Inflammatory macrophage treated with lipopolysaccharide for 4 hours (primary cell): ENCODE measurements at regions not wholly inside any gene's neighbourhood (a gene's known extent, or its start where the extent isn't known, plus 50 kb on each side); places are given as distances from the start of the nearest gene placed in this dataset.
"Not testable (repeated sequence)": the region's sequence is repeated elsewhere in the genome, so short reads cannot be mapped to it uniquely, and the experiment has no call there.

ENCODE experiments used
- DNase-seq: peaks from one replicate; pipeline ENCODE4 v3.0.0-alpha.2; 2020

- DNase-seq = no peak
Measured at GRCh38 chr16:65576139-65576538, 454.3 kb upstream of the CDH11 start.

- no peak for DNase-seq
Measured at GRCh38 chr16:65574326-65574966, 452.6 kb upstream of the CDH11 start.

DNA sequence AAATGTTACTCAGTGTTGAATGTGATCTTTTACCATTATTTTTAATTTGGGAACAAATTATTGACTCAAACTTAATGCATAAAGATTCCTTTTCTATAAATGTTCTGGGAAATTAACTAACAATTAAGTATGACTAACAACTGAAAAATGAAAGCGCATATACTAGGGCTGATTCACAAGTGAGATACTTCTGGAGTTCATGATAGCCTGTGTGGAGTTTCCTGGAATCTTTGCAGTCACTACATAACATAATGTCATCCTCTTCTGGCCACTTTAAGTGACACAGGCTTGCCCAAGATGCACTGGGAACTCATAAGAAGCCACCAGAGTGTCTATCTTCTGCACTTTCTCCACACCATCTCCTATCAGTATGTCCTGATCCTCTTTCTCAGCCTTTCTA lies 450.3 kb upstream of the CDH11 start:
- DNase-seq = no peak

- no peak for DNase-seq
Measured at GRCh38 chr16:65570261-65570660, 448.4 kb upstream of the CDH11 start.

GRCh38 chr16:65559846-65560245 lies 438.0 kb upstream of the CDH11 start:
- no peak for DNase-seq

GRCh38 chr16:65549689-65550088 lies 427.8 kb upstream of the CDH11 start:
- not testable (repeated sequence) for DNase-seq

DNA sequence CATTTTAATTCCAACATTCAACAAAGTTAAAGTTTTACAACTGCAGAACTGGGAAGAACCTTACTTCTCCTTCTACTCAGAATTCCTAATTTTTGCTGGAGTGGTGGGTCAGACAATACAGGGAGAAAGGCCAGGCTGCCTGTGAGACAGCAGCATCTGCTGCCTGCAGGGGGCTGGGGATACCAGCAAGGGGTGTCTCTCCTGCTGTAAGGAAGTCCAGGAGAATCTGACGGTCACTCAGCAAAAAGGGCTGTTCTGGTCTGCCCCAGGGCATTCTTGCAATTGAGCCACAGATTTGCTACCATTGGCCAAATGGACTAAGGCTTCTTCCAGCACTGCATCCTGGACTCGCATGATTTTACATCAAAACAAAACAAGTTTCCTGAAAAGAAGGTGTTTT lies 426.6 kb upstream of the CDH11 start:
- DNase-seq = no peak

DNA sequence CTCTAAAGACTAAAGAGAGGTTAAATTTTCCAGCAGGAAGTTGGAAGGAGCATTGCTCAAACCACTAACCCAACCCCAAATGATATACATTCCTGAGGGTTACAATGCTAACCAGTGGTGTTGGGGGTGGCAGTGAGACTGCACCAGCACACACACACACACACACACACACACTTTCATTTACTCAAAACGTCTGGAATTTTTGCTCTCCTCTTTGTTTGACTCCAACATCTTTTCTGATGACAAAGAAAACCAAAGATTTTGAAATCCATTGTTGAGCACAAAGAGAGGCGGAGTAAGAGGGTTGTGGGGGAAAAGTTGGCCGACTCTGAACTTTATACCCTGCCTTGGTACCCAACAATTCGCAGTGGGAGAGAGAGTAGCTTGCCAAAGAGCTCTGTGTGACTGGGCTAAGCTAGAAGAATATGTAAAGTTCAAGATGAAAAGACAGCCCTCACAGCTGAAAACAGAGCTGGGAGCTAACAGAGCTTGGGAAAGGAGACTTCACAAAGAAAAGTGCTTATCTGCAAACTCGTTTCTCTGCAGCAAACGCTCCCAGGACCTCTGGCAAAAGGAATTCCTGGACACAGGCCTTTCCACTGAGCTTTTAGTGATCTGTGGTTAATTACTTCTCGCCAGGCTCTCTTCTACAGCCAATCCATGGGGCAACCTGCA lies 426.0 kb upstream of the CDH11 start:
- DNase-seq = no peak

DNA sequence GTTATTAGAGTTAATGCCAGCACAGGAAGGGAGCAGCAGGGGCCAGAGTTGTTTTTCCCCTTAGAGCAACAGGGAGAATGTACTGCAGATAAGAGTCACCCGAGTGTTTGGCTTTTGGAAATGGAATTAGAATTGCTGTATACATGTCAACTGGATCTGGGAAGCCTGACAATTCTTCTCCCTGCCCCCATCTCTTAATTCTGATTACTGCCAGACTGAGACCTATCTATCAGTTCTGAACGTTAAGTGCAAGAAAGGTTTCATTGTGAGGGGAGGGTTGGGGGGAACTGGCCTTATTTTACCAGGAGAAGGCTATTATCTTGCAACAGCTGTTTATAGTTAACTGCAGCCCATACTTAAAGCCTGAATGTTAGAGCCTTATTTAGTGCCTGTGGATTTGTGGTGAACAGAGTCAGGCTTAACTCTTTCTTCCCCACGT lies 424.5 kb upstream of the CDH11 start:
- no peak for DNase-seq

- DNase-seq = no peak
Measured at GRCh38 chr16:65545413-65545956, 423.6 kb upstream of the CDH11 start.

DNA sequence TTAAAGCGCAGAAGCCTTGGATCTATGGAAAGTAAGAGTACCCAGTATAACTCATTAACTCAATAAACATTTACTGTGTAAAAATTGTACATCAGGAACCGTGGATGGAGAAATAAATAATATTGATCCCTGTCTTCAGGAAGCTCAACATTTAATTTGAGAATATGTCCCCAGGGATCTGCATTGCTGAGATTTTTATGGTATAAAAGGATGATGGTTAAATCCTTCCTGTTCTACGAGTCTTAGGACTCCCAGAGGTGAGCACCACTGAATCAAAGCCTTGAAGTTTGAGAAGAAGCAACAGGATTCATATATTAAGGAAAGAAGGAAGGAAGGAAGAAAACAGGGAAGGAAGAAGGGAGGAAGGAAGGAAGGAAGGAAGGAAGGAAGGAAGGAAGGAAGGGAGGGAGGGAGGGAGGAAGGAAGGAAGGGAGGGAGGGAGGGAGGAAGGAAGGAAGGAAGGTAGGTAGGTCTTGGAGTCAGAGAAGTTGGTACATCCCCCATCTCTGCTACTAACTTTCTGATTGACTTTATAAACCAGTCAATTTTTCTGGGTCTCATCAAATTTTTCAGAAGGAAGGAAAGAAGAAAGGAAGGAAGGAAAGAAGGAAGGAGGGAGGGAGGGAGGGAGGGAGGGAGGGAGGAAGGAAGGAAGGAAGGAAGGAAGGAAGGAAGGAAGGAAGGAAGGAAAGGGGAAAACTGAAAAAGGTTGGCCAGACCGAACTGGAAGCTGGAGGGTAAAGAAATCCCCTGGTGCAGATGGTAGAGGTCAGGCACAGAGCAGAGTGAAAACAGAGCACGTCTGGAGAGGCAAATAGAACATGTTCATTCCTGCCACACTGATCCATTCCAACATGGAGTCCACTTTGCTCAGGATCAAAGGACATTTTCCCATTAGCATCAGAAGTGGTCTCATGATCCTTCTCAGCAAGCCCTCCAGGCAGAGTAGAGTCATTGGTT lies 422.2 kb upstream of the CDH11 start:
- no peak for DNase-seq

- DNase-seq = no peak
Measured at GRCh38 chr16:65541646-65542045, 419.8 kb upstream of the CDH11 start.

GRCh38 chr16:65540901-65541300 lies 419.0 kb upstream of the CDH11 start:
- DNase-seq = no peak

DNA sequence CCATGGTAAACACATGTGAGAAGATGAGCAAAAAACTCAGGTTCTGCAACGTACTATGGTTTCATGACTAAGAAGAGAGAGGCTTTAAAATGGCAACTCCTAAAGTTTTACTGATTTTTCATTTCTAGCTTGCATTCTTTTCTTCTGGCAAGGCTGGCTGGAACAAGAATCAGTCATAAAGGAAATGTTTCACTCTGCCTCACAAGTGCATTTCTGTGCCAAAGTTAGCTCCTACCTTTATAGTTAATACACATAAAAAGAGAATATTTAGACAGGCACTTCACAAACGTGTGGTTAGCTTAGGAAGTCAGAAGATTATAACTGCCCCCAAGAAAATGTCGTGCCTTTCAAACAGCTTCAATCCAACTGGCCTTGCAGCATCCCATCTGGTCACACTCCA lies 417.1 kb upstream of the CDH11 start:
- DNase-seq = no peak

GRCh38 chr16:65537336-65537735 lies 415.5 kb upstream of the CDH11 start:
- no peak for DNase-seq

DNA sequence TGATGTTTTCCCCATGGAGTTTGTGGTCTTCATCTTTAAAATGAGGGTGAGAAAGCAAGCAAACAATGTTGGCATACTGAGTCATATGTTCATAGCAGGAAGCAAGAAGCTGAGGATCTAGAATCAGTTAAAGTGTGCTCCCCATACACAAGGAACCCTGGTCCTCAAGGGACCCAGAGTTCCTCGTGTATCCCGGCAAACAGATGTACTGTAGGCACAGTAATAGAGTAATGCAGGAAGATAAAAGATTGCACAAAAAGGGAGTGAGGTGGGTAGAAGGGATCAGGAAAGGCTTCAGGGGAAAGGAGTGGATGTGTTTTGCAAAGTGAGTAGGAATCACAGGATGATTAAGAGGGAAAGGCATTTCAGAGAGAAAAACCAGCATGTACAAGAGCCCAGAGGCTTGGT lies 412.3 kb upstream of the CDH11 start:
- no peak for DNase-seq

GRCh38 chr16:65532846-65533245 lies 411.0 kb upstream of the CDH11 start:
- no peak for DNase-seq

DNA sequence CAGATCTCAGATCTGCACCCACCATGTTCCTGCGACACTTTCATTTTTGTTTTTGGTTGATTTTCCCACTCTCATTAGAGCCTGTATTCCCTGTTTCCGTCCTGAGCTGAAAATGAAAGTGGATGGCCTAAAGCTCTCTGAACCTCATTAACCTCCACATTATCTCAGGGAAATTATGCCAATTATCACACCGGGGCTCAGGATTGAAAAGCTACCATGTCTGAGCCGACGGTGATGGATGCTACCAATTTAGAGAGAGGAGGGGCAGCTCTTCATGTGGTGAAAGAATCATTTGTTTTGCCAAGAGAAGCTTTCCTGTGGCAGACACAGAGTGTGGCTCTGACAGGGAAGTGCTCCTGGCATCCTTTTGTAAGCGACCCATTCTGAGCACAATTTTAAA lies 410.4 kb upstream of the CDH11 start:
- no peak for DNase-seq

- DNase-seq = no peak
Measured at GRCh38 chr16:65531475-65531874, 409.6 kb upstream of the CDH11 start.

DNA sequence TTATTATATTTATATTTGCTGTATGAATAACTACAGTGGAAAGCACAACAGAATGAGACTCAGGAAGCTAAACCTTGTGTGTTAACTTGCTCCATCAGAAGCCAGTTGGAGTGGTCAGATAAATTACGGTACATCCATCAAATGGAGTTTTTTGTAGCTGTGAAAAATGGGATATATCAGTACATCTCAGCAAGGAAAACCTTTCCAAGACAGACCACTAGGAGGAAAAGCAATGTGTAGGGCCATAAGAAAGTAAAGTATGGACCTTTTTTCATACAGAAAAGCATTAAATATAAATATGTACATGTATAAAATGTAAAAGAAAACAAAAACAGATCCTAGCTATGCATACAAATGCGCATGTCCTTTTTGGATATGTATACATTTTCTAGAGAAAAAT lies 403.8 kb upstream of the CDH11 start:
- no peak for DNase-seq

- DNase-seq = no peak
Measured at GRCh38 chr16:65524997-65525396, 403.1 kb upstream of the CDH11 start.

DNA sequence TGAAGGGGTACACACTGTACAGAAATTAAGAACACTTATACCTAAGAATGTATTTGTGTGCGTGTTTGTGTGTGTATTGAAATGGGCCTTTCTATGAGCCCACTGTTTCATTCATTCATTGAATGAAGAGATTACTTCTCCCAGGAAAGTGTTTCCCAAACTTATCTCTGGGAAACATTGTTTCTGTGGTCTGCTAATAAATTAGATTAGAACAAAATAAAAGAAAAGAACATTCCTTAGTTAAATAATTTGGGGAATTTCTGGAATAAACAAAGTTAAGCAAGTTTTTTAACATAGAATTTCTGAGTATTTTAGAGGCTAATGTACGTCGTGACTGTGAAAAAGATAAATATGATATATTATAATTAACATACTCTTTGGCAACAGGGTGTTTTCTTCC lies 402.4 kb upstream of the CDH11 start:
- no peak for DNase-seq

GRCh38 chr16:65523283-65523944 lies 401.6 kb upstream of the CDH11 start:
- DNase-seq = no peak
